AG09319 (cell line): ENCODE measurements at regions not wholly inside any gene's neighbourhood (a gene's known extent, or its start where the extent isn't known, plus 50 kb on each side); places are given as distances from the start of the nearest gene placed in this dataset.

Experiments used
- DNase-seq: peaks from one replicate; pipeline ENCODE4 v3.0.0-alpha.2; 2010; ENCODE audit warnings: low read depth; ENCODE audit errors: extremely low read depth
- CTCF ChIP-seq: IDR thresholded peaks from 2 replicates; pipeline ENCODE4 v1.5.1; 2011; ENCODE audit warnings: low read depth, mild to moderate bottlenecking, inconsistent platforms, low read length, moderate library complexity

DNA sequence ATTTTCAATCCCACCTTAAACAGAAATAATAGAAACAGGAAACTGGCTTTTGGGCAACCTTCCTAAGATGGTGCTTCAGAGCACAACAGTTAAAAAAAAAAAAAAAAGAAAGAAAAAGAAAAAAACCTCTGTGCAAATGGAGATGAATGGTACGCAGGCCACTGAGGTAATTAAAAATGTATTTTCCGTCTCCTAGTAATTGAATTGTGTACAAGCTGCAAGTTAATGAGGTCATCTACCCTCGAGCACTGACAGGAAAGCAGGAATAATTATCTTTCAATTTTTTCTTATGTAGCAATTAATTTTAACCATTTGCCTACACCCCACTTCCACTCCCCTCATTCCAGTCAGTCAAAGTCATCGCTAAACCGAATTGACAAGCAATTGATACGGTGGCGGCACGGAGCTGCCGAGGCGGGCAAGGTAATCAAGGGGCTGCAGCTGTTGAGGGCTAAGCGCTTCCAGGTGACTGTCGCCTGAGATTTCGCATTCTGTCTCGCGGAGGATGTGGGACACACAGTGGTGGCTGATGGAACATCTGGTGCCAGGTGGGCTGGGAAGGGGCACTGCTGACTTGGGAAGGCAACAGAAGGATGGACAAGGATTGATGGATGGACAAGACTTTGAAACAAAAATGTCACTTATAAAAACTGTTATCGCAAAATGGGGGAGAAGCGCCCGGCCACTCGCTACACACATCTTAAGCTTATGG, 109.4 kb downstream of the RCN1 start:
- no peak for TF ChIP-seq CTCF
- no peak for DNase-seq

DNA sequence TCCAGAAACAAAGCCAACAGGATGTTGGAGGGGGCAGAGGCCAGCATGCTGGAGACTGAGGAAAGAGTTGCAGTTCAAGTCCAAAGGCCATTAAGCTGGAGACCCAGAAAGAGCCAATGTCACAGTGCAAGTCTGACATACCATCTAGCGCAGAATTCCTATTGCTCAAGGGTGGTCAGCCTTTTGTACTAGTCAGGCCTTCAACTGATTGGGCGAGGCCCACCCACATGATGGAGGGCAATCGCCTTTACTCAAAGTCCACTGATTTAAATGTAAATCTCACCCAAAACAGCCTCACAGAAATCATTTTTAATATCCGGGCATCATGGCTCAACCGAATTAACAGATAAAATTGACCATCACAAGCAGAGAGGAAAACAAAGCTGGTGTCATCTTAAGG, 113.9 kb downstream of the RCN1 start:
- TF ChIP-seq CTCF: no peak
- DNase-seq: no peak

- no peak for DNase-seq
- TF ChIP-seq CTCF: no peak
Measured at GRCh38 chr11:32210556-32210955, 119.7 kb downstream of the RCN1 start.

GRCh38 chr11:32213223-32213622, 122.3 kb downstream of the RCN1 start:
- DNase-seq: no peak
- no peak for TF ChIP-seq CTCF

DNA sequence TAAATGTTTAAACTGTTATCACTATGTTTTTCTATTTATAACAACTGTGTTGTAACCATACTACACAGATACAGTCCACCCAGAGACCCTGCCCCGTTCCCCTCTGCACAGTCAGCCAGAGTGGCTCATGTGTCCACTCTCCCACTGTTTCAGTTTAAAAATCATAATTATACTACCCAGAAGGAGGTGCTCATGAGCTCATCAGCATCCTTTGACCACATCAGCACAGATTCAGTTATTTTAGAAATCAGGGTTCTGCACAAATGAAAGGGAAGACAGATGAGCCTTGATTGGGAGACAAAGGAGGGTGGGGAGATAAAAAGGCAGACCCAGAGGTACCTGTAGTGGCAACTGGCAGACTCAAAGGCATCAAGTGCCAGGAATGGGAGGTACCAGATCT, 124.3 kb downstream of the RCN1 start:
- no peak for TF ChIP-seq CTCF
- DNase-seq: no peak

- TF ChIP-seq CTCF: no peak
- no peak for DNase-seq
Measured at GRCh38 chr11:32216749-32217148, 125.9 kb downstream of the RCN1 start.

DNA sequence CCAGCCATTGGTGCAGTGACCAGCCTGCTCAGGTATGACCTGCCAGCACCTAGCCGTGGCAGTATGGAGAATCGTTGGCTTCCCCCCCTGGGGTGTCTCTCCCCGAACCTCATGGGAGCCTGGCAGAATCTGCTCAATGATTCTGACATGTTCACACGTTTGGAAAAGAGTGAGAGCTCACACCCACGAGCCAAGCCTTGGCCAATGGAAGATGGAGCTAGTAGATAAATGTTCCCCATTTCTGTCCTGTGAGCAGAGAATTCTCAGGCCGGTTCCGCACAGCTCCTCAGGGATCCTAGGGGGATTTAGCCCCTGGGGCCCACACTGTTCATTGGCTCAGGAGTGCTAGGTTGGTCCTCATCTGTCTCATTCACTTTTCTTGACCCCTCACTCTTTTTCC, 128.4 kb downstream of the RCN1 start:
- no peak for DNase-seq
- no peak for TF ChIP-seq CTCF
